Liver (tissue), 8 donors: ENCODE measurements at regions not wholly inside any gene's neighbourhood (a gene's known extent, or its start where the extent isn't known, plus 50 kb on each side); places are given as distances from the start of the nearest gene placed in this dataset.

Experiments used
- DNase-seq: peaks from one replicate; pipeline ENCODE4 v3.0.0-alpha.2; 2017; ENCODE audit warnings: low spot score
- H3K27ac ChIP-seq, 2 donors: one replicate each; pipeline ENCODE4 v1.7.0; 2013; ENCODE audit warnings: inconsistent platforms in 2 of 2, low read length in 2 of 2, control low read depth in 1 of 2, low read depth in 1 of 2, mild to moderate bottlenecking in 1 of 2
- H3K27me3 ChIP-seq, 4 donors: one replicate each; pipeline versions ENCODE4 v1.6.1 to v1.7.0; 2013; ENCODE audit warnings: low read length in 3 of 4, inconsistent platforms in 1 of 4, mild to moderate bottlenecking in 1 of 4, moderate library complexity in 1 of 4; ENCODE audit not compliant: control insufficient read depth in 4 of 4, insufficient read depth in 4 of 4
- H3K36me3 ChIP-seq, 4 donors: one replicate each; pipeline versions ENCODE4 v1.6.1 to v1.7.0; 2013; ENCODE audit warnings: low read length in 3 of 4, mild to moderate bottlenecking in 3 of 4, low read depth in 1 of 4, moderate library complexity in 1 of 4; ENCODE audit not compliant: control insufficient read depth in 4 of 4, insufficient read depth in 3 of 4
- H3K4me1 ChIP-seq, 4 donors: one replicate each; pipeline versions ENCODE4 v1.6.1 to v1.7.0; 2013; ENCODE audit warnings: low read length in 3 of 4, mild to moderate bottlenecking in 3 of 4, moderate library complexity in 1 of 4; ENCODE audit not compliant: control insufficient read depth in 4 of 4, insufficient read depth in 4 of 4
- H3K4me3 ChIP-seq, 3 donors: one replicate each; pipeline versions ENCODE4 v1.6.1 to v1.7.0; 2013; ENCODE audit warnings: low read length in 3 of 3, control low read depth in 1 of 3, low read depth in 1 of 3, mild to moderate bottlenecking in 1 of 3
- H3K9ac ChIP-seq, 2 donors: one replicate each; pipeline ENCODE4 v1.7.0; 2013; ENCODE audit warnings: low read length in 2 of 2, mild to moderate bottlenecking in 2 of 2, moderate library complexity in 2 of 2, control low read depth in 1 of 2, low read depth in 1 of 2
- H3K9me3 ChIP-seq, 4 donors: one replicate each; pipeline versions ENCODE4 v1.6.1 to v1.7.0; 2013; ENCODE audit warnings: low read length in 3 of 4; ENCODE audit not compliant: control insufficient read depth in 4 of 4
- EGR1 ChIP-seq, 2 donors: IDR thresholded peaks; 2 replicates each; pipeline ENCODE4 v1.6.1; 2016 to 2018; ENCODE audit warnings: antibody characterized with exemption in 2 of 2, low read depth in 2 of 2
- FOXA1 ChIP-seq: IDR thresholded peaks from 2 replicates; pipeline ENCODE4 v1.6.1; 2016; ENCODE audit warnings: antibody characterized with exemption
- FOXA2 ChIP-seq: IDR thresholded peaks from 2 replicates; pipeline ENCODE4 v1.6.1; 2016; ENCODE audit warnings: antibody characterized with exemption
- GABPA ChIP-seq, 2 donors: IDR thresholded peaks in 1 of 2; conservative IDR thresholded peaks in 1 of 2; 2 replicates each; pipeline ENCODE4 v1.6.1; 2016; ENCODE audit warnings: antibody characterized with exemption in 2 of 2, mild to moderate bottlenecking in 1 of 2, moderate library complexity in 1 of 2
- HNF4A ChIP-seq, 2 donors: conservative IDR thresholded peaks; 2 replicates each; pipeline ENCODE4 v1.6.1; 2016; ENCODE audit warnings: antibody characterized with exemption in 2 of 2, mild to moderate bottlenecking in 2 of 2
- HNF4G ChIP-seq: IDR thresholded peaks from 2 replicates; pipeline ENCODE4 v1.6.1; 2016; ENCODE audit warnings: antibody characterized with exemption
- JUND ChIP-seq, 2 donors: IDR thresholded peaks; 2 replicates each; pipeline ENCODE4 v1.6.1; 2016; ENCODE audit warnings: antibody characterized with exemption in 2 of 2
- MAX ChIP-seq: IDR thresholded peaks from 2 replicates; pipeline ENCODE4 v1.6.1; 2016; ENCODE audit warnings: antibody characterized with exemption
- NR2F2 ChIP-seq: IDR thresholded peaks from 2 replicates; pipeline ENCODE4 v1.6.1; 2016; ENCODE audit warnings: antibody characterized with exemption
- RAD21 ChIP-seq, 2 donors: IDR thresholded peaks; 2 replicates each; pipeline ENCODE4 v1.6.1; 2016; ENCODE audit warnings: antibody characterized with exemption in 2 of 2, mild to moderate bottlenecking in 2 of 2
- RXRA ChIP-seq, 2 donors: IDR thresholded peaks; 2 replicates each; pipeline ENCODE4 v1.6.1; 2017 to 2018; ENCODE audit warnings: antibody characterized with exemption in 2 of 2, mild to moderate bottlenecking in 1 of 2
- SP1 ChIP-seq: IDR thresholded peaks from 2 replicates; pipeline ENCODE4 v1.6.1; 2018; ENCODE audit warnings: antibody characterized with exemption, mild to moderate bottlenecking
- TAF1 ChIP-seq: conservative IDR thresholded peaks from 2 replicates; pipeline ENCODE4 v1.6.1; 2016; ENCODE audit warnings: antibody characterized with exemption, mild to moderate bottlenecking
- YY1 ChIP-seq: IDR thresholded peaks from 2 replicates; pipeline ENCODE4 v1.6.1; 2016; ENCODE audit warnings: antibody characterized with exemption, mild to moderate bottlenecking
- ZBTB33 ChIP-seq: IDR thresholded peaks from 2 replicates; pipeline ENCODE4 v1.6.1; 2016; ENCODE audit warnings: antibody characterized with exemption
- WGBS: extraction: QIAGEN DNeasy Blood & Tissue Kit; methylation state at CpG from one replicate; pipeline ENCODE4 v1.1.7; 2013; 5-methylcytosine and 5-hydroxymethylcytosine counted together
- TF ChIP-seq, protein P1 (sequence below): IDR thresholded peaks from 2 replicates; pipeline ENCODE4 v1.6.1; 2016; ENCODE audit warnings: antibody characterized with exemption
- TF ChIP-seq, protein P2 (sequence below): fragments of 150-350 bp; IDR thresholded peaks from 2 replicates; pipeline ENCODE4 v1.5.1; 2017; ENCODE audit warnings: improper control_type of control experiment, low read depth, low read length; ENCODE audit not compliant: missing input control
- TF ChIP-seq, protein P3 (sequence below): IDR thresholded peaks from 2 replicates; pipeline ENCODE4 v1.6.1; 2016; ENCODE audit warnings: antibody characterized with exemption, mild to moderate bottlenecking
- donor health status: healthy.
- donor health status: healthy.
- donor health status: healthy.
- donor health status: healthy.
- donor health status: healthy.

DNA sequence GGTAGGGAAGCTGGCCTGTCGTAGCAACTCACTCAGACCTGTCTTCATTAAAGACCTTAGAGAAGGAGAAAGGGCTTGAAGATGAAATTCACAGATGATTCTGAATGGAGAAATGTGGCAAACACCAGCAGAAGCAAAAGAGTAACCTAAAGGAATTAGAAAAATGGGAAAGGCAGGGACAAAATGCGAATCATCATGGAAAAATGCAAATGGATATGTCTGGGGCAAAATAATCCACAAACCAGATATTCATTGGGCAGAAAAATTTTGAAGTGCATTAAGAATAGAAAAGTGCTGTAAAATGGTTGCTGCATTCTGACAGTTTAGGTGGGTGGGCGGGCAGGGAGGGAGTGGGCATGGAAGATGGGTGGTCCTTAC, 156.9 kb upstream of the RASGRP1 start:
- H3K27me3 ChIP-seq = no peaks in the 10 kb centered on the region
- no peak for DNase-seq
- no peak overlapping the region for H3K27ac ChIP-seq
- no peaks in the 10 kb centered on the region for H3K9me3 ChIP-seq
- 85% methylated on average over 3 of the region's 3 CpGs for WGBS
- TF ChIP-seq ZBTB33 (no peak), EGR1 (IDR thresholded peaks at IDR 0.05; ENCODE audit: low read depth in 2 of 2) (no peak), FOXA1 (no peak), GABPA (IDR thresholded peaks at IDR 0.05 in 1 of 2, conservative IDR thresholded peaks at IDR 0.05 in 1 of 2) (no peak), HNF4G (no peak), YY1 (no peak), TAF1 (no peak), JUND (IDR thresholded peaks at IDR 0.05) (no peak), MAX (no peak), HNF4A (conservative IDR thresholded peaks at IDR 0.05) (no peak), NR2F2 (no peak), RXRA (IDR thresholded peaks at IDR 0.05) (no peak), FOXA2 (no peak), RAD21 (IDR thresholded peaks at IDR 0.05) (no peak), SP1 (no peak)
- TF ChIP-seq, protein P1, sequence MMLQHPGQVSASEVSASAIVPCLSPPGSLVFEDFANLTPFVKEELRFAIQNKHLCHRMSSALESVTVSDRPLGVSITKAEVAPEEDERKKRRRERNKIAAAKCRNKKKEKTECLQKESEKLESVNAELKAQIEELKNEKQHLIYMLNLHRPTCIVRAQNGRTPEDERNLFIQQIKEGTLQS = no peak
- TF ChIP-seq, protein P2, sequence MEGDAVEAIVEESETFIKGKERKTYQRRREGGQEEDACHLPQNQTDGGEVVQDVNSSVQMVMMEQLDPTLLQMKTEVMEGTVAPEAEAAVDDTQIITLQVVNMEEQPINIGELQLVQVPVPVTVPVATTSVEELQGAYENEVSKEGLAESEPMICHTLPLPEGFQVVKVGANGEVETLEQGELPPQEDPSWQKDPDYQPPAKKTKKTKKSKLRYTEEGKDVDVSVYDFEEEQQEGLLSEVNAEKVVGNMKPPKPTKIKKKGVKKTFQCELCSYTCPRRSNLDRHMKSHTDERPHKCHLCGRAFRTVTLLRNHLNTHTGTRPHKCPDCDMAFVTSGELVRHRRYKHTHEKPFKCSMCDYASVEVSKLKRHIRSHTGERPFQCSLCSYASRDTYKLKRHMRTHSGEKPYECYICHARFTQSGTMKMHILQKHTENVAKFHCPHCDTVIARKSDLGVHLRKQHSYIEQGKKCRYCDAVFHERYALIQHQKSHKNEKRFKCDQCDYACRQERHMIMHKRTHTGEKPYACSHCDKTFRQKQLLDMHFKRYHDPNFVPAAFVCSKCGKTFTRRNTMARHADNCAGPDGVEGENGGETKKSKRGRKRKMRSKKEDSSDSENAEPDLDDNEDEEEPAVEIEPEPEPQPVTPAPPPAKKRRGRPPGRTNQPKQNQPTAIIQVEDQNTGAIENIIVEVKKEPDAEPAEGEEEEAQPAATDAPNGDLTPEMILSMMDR = no peak
- TF ChIP-seq, protein P3, sequence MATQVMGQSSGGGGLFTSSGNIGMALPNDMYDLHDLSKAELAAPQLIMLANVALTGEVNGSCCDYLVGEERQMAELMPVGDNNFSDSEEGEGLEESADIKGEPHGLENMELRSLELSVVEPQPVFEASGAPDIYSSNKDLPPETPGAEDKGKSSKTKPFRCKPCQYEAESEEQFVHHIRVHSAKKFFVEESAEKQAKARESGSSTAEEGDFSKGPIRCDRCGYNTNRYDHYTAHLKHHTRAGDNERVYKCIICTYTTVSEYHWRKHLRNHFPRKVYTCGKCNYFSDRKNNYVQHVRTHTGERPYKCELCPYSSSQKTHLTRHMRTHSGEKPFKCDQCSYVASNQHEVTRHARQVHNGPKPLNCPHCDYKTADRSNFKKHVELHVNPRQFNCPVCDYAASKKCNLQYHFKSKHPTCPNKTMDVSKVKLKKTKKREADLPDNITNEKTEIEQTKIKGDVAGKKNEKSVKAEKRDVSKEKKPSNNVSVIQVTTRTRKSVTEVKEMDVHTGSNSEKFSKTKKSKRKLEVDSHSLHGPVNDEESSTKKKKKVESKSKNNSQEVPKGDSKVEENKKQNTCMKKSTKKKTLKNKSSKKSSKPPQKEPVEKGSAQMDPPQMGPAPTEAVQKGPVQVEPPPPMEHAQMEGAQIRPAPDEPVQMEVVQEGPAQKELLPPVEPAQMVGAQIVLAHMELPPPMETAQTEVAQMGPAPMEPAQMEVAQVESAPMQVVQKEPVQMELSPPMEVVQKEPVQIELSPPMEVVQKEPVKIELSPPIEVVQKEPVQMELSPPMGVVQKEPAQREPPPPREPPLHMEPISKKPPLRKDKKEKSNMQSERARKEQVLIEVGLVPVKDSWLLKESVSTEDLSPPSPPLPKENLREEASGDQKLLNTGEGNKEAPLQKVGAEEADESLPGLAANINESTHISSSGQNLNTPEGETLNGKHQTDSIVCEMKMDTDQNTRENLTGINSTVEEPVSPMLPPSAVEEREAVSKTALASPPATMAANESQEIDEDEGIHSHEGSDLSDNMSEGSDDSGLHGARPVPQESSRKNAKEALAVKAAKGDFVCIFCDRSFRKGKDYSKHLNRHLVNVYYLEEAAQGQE = no peak
- no peaks in the 10 kb centered on the region for H3K36me3 ChIP-seq
- no peaks in the 10 kb centered on the region for H3K4me1 ChIP-seq
- H3K4me3 ChIP-seq = no peak overlapping the region
- H3K9ac ChIP-seq = no peak overlapping the region

- no peaks in the 10 kb centered on the region for H3K9me3 ChIP-seq
- no peak overlapping the region for H3K27ac ChIP-seq
- DNase-seq = no peak
- no peaks in the 10 kb centered on the region for H3K36me3 ChIP-seq
- H3K9ac ChIP-seq = no peak overlapping the region
- H3K4me1 ChIP-seq = no peaks in the 10 kb centered on the region
- H3K27me3 ChIP-seq = no peaks in the 10 kb centered on the region
- no peak overlapping the region for H3K4me3 ChIP-seq
- WGBS = 83% methylated on average over 1 of the region's 1 CpG
- TF ChIP-seq FOXA2 (no peak), FOXA1 (no peak), SP1 (no peak), RXRA (IDR thresholded peaks at IDR 0.05) (no peak), ZBTB33 (no peak), EGR1 (IDR thresholded peaks at IDR 0.05; ENCODE audit: low read depth in 2 of 2) (no peak), RAD21 (IDR thresholded peaks at IDR 0.05) (no peak), TAF1 (no peak), YY1 (no peak), NR2F2 (no peak), GABPA (IDR thresholded peaks at IDR 0.05 in 1 of 2, conservative IDR thresholded peaks at IDR 0.05 in 1 of 2) (no peak), HNF4A (conservative IDR thresholded peaks at IDR 0.05) (no peak)
- TF ChIP-seq, protein P3 = no peak
- TF ChIP-seq, protein P1 = no peak
Observed at GRCh38 chr15:38722236-38722635, 157.6 kb upstream of the RASGRP1 start.
